ENCODE measurements at regions not wholly inside any gene's neighbourhood (a gene's known extent, or its start where the extent isn't known, plus 50 kb on each side); places are given as distances from the start of the nearest gene placed in this dataset.

DNA sequence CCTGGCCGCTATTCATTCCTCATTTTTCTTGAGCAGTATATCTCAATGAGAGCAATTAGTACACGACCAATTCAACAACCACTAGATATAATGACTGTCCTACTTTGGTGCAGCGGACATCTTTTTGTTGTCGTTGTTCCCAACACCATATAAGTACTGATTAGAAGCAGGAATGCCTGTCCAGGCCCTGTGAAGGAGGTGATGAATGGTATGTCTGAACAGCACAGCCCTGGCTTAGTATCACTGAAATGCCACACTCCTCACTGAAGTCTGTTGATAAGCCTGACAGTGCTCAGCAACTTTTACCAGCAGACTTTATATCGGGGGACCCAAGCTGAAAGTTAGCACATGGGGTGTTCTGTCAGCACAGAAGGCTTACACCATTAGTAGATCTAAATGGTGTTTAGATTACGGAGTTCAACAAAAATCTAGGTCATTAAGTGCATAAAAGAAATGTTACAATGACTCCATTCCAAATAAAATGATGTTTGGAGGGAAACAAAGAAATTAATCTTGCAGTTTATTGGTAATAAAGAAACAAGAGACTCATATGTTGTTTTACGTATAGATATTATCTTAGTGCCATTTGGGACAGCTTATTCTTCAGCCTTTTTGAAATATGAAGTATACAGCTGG, 228.3 kb upstream of the TTC29 start:
- TF ChIP-seq, protein P1, sequence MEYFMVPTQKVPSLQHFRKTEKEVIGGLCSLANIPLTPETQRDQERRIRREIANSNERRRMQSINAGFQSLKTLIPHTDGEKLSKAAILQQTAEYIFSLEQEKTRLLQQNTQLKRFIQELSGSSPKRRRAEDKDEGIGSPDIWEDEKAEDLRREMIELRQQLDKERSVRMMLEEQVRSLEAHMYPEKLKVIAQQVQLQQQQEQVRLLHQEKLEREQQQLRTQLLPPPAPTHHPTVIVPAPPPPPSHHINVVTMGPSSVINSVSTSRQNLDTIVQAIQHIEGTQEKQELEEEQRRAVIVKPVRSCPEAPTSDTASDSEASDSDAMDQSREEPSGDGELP (CRISPR knock-in tag; IDR thresholded peaks at IDR 0.05; ENCODE audit: borderline replicate concordance) = no peak
- TF ChIP-seq, protein P2, sequence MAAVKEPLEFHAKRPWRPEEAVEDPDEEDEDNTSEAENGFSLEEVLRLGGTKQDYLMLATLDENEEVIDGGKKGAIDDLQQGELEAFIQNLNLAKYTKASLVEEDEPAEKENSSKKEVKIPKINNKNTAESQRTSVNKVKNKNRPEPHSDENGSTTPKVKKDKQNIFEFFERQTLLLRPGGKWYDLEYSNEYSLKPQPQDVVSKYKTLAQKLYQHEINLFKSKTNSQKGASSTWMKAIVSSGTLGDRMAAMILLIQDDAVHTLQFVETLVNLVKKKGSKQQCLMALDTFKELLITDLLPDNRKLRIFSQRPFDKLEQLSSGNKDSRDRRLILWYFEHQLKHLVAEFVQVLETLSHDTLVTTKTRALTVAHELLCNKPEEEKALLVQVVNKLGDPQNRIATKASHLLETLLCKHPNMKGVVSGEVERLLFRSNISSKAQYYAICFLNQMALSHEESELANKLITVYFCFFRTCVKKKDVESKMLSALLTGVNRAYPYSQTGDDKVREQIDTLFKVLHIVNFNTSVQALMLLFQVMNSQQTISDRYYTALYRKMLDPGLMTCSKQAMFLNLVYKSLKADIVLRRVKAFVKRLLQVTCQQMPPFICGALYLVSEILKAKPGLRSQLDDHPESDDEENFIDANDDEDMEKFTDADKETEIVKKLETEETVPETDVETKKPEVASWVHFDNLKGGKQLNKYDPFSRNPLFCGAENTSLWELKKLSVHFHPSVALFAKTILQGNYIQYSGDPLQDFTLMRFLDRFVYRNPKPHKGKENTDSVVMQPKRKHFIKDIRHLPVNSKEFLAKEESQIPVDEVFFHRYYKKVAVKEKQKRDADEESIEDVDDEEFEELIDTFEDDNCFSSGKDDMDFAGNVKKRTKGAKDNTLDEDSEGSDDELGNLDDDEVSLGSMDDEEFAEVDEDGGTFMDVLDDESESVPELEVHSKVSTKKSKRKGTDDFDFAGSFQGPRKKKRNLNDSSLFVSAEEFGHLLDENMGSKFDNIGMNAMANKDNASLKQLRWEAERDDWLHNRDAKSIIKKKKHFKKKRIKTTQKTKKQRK (IDR thresholded peaks at IDR 0.05; ENCODE audit: borderline replicate concordance, low read depth, low read length) = no peak
- TF ChIP-seq TFAM (CRISPR knock-in tag; conservative IDR thresholded peaks at IDR 0.05) = no peak
- TF ChIP-seq MED1 (CRISPR knock-in tag; IDR thresholded peaks at IDR 0.05; ENCODE audit: borderline replicate concordance) = no peak
- TF ChIP-seq, protein P3, sequence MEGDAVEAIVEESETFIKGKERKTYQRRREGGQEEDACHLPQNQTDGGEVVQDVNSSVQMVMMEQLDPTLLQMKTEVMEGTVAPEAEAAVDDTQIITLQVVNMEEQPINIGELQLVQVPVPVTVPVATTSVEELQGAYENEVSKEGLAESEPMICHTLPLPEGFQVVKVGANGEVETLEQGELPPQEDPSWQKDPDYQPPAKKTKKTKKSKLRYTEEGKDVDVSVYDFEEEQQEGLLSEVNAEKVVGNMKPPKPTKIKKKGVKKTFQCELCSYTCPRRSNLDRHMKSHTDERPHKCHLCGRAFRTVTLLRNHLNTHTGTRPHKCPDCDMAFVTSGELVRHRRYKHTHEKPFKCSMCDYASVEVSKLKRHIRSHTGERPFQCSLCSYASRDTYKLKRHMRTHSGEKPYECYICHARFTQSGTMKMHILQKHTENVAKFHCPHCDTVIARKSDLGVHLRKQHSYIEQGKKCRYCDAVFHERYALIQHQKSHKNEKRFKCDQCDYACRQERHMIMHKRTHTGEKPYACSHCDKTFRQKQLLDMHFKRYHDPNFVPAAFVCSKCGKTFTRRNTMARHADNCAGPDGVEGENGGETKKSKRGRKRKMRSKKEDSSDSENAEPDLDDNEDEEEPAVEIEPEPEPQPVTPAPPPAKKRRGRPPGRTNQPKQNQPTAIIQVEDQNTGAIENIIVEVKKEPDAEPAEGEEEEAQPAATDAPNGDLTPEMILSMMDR (IDR thresholded peaks at IDR 0.05 in 2 of 3, conservative IDR thresholded peaks at IDR 0.05 in 1 of 3; ENCODE audit: insufficient read depth in 2 of 3, low read depth in 1 of 3, low read length in 3 of 3) = no peak
- TF ChIP-seq, protein P4, sequence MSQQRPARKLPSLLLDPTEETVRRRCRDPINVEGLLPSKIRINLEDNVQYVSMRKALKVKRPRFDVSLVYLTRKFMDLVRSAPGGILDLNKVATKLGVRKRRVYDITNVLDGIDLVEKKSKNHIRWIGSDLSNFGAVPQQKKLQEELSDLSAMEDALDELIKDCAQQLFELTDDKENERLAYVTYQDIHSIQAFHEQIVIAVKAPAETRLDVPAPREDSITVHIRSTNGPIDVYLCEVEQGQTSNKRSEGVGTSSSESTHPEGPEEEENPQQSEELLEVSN (IDR thresholded peaks at IDR 0.05; ENCODE audit: borderline replicate concordance in 1 of 2, extremely low read depth in 1 of 2, insufficient read depth in 1 of 2, insufficient read length in 1 of 2, low read depth in 1 of 2, low read length in 1 of 2, poor library complexity in 1 of 2, severe bottlenecking in 1 of 2) = no peak
- no peak for TF ChIP-seq EWSR1 (IDR thresholded peaks at IDR 0.05; ENCODE audit: borderline replicate concordance, low read depth, partially characterized antibody)
- TF ChIP-seq, protein P5, sequence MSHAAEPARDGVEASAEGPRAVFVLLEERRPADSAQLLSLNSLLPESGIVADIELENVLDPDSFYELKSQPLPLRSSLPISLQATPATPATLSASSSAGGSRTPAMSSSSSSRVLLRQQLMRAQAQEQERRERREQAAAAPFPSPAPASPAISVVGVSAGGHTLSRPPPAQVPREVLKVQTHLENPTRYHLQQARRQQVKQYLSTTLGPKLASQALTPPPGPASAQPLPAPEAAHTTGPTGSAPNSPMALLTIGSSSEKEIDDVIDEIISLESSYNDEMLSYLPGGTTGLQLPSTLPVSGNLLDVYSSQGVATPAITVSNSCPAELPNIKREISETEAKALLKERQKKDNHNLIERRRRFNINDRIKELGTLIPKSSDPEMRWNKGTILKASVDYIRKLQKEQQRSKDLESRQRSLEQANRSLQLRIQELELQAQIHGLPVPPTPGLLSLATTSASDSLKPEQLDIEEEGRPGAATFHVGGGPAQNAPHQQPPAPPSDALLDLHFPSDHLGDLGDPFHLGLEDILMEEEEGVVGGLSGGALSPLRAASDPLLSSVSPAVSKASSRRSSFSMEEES (CRISPR knock-in tag; IDR thresholded peaks at IDR 0.05) = no peak
- TF ChIP-seq MAZ (CRISPR knock-in tag; conservative IDR thresholded peaks at IDR 0.05 in 1 of 2, IDR thresholded peaks at IDR 0.05 in 1 of 2) = no peak
- TF ChIP-seq NR3C1 (CRISPR knock-in tag; IDR thresholded peaks at IDR 0.05) = no peak
- TF ChIP-seq TAF15 (IDR thresholded peaks at IDR 0.05; ENCODE audit: low read depth, low read length) = no peak
- no peak for TF ChIP-seq JUNB (CRISPR knock-in tag; conservative IDR thresholded peaks at IDR 0.05)
- no peak for TF ChIP-seq NBN (IDR thresholded peaks at IDR 0.05; ENCODE audit: low read depth)
